ENCODE measurements at regions not wholly inside any gene's neighbourhood (a gene's known extent, or its start where the extent isn't known, plus 50 kb on each side); places are given as distances from the start of the nearest gene placed in this dataset.
"Not testable (repeated sequence)": the region's sequence is repeated elsewhere in the genome, so short reads cannot be mapped to it uniquely, and the experiment has no call there.

DNA sequence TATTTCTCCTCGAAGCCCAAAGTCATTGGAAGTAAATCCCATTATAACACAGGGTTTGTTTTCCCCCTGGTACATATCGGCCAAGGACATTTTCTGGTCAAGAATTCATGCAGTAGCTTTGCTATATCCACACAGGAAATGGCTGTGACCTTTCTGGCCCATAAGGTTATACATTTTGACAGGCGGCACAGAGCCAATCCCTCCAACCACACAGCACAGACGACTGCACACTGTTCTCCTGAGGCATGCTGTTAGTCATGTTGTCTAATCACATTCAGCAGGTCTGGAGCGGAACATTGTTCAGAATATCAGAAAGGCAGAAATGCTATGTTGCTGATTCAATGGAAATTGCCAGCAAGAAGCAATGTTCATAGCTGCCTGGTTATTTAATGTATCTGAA, 742.3 kb upstream of the SLC8A1 start:
- no peak for DNase-seq

DNA sequence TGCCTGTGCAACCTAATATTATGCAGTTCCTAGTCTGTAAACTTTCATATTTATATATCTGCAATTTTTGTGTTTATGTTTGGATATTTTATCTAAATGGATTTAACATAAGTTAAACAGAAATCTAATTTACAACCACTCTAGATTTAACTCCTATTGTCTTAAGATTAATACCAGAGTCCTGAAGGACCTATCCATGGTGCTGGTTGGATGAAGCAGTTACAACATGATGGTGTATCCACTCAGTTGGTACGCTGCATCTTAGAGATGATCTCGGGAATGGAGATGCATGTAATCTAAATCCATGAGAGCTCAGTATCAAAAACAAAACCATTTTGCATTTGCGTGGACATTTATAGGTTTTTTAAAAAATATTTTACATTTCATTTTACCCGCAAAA, 745.9 kb upstream of the SLC8A1 start:
- no peak for DNase-seq

DNA sequence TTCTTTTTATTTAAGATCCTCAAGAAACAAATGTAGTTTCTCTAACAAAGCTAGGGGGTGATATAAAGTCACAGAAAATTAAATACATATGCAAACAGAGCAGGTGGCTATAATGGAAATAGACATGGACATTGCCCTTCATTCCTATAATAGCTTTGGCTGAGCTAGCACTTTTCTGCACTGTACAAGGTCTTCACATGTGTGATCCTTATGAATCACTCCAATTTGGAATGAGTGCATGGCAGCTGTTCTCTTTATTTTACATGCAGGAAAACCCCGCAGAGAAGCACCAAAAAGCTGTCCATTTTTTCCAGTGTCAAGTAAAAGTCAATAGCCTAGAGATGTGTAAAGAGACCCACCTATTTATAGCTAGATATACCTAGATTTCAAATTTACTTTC, 747.4 kb upstream of the SLC8A1 start:
- DNase-seq = no peak

DNA sequence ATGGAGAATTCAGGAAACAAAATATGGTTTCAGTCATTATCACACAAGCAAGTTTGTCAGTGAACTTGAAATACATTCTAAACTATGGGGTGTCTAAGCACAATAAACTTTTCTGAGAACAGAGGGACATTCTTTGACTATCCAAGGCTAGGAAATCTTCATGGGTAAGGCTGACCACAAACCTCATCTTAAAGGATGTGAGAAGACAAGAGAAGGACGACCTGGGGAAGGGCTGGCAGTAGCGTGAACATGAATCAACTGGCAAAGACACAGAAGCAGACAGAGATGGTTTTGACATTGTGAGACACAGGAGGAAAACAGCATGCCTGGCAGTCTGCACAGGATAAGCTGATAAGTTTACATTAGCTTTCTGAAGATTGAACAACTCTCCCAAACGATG, 752.4 kb upstream of the SLC8A1 start:
- no peak for DNase-seq

DNA sequence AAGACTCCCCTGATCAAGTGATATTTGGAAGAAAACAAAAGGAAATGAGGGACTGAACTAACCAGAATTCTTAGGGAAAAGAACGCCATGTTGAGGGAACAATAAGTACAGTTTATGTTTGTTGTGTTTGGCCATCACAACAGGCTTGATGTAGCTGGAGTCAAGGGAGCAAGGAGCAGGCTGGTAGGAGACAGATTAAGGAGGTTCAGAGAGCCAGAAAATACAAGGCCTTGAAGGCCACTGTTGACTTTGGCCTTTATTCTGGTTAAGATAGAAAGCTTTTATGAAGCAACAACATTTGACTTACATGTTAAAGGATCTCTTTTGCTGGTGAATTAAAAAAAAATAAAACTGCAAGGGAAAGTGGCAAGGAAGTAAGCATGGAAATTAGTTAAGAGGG, 754.1 kb upstream of the SLC8A1 start:
- no peak for DNase-seq

DNA sequence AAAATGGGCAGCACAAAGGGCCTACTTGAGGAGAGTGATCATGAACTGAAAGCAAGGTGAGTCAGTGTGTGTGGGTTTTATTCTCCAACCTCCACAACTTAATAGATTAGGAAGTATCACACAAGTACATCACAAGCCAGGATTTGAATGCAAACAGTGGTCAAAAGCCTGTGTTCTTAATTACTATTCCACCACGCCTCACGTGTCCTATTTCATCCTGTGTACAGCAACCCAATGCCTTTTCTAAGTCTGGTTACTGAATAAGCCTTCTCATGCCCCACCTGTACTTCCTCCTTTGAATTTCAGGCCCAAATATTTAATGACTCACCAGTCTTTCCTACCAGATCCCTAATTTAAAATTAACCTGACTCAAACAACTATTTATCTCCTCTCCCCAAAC, 755.7 kb upstream of the SLC8A1 start:
- no peak for DNase-seq

DNA sequence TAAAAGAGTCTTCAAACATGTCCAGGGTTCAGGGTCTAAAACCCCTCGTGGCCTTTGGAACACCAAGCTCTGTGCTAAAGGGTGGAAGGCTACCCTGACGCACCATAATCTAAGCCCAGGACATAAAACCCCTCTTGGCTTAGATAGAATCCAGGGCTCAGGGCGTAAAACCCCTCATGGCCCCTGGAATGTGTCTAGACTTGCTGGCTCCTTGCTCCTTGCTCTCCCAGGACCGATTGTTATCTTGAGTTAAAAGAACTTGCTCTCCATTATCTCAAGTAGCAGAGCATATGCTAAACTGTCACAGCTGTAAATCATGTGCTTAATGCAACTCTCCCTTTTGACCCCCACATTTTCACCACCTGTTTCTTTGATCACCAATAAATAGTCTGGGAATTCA, 758.1 kb upstream of the SLC8A1 start:
- not testable (repeated sequence) for DNase-seq

DNA sequence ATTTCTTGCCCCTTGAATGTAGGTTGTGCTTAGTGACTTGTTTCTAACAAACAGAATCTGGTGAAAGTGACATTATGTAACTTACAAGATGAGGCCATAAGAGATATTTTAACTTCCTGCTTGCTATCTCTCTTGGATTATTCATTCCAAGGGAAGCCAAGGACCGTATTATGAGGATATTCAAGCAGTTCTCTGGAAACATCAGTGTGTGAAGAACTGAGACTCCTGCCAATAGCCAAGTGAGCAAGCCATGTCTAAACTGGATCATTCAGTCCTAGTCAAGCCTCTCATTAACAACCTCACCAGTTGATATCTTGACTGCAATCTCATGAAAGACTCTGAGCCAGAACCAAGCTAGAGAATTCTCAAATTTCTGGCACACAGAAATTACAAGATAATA, 765.1 kb upstream of the SLC8A1 start:
- no peak for DNase-seq

DNA sequence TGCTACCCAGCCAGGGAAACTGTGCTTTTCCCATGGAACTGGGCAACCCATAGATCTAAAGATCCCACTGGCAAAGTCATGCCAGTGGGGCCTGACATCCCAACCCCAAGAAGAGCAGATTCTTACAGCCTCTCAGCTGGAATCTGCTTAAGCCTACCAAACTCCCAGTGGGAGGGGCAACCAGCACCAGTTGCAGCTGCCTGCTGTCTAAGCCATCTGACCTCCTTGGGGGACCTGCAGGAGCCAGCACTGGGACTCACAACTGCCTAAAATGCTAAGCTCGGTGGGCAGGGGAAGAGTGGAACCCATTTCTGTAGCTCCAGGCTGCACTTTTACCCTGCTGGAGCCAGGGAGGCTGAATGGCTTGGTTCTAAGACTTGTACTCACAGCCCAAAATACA, 770.7 kb upstream of the SLC8A1 start:
- no peak for DNase-seq

DNA sequence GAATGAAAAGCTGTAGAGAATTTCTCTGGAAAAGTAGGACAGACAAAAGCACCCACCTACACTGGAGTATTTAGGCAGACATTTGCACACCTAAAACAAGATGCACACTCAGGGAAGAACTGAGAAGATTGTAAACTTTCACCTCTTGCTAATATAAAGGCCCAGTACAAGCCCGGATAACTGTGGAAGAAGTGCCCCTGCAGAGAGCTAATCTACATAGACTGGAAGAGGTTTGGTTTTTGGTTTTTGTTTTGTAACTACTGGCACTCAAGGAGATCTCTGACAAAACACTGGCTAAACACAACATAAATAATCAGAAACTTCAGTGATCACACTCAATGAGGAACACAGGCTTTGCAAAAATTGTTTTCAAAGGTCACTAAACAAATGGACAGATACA, 782.2 kb upstream of the SLC8A1 start:
- DNase-seq = no peak

DNA sequence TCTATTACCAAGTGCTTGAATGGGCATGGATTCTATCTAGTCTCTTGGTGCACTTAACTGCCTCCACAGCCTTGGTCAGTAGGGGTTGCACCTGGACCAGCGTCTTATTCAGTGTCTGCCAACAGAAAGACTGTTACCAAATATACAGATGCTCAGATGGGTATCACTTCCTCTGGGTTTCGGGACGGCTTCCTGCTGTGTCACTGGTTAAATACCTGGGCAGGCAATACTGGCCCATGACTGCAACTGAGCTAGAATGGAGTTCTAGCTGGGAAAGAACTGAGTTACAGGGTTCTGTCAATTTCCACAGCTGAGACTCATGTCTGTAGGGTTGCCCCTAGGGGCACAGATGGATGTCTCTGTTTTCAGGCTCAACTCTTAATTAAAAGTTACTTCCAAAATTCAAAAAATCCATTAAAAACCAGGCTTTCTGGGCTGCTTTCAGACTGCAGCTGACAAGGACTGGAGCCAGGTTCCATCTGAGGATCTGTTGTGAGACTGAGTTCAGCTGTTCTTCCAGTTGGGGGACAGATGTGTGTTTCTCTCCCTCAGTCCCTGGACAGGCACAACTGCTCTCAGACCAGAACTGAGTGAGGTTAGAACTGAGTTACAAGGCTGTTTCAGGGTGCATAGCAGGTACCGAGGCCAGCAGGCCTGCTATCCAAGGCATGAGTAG, 789.6 kb upstream of the SLC8A1 start:
- no peak for DNase-seq

DNA sequence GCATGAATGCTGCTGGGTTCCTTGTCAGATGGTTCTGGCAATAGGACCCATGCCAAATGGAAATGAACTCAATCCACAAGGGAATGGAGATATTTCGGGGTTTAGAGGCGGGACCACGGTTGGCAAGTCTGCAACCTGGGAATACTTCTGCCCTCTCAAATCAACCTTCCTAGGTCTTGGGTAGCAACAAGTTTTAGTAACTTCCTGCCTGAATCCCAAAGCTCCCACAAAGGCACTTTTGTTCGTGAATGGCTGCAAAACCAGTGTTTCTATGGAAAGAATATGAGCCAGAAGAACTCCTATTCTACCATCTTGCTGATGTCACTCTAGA, 790.1 kb upstream of the SLC8A1 start:
- no peak for DNase-seq

DNA sequence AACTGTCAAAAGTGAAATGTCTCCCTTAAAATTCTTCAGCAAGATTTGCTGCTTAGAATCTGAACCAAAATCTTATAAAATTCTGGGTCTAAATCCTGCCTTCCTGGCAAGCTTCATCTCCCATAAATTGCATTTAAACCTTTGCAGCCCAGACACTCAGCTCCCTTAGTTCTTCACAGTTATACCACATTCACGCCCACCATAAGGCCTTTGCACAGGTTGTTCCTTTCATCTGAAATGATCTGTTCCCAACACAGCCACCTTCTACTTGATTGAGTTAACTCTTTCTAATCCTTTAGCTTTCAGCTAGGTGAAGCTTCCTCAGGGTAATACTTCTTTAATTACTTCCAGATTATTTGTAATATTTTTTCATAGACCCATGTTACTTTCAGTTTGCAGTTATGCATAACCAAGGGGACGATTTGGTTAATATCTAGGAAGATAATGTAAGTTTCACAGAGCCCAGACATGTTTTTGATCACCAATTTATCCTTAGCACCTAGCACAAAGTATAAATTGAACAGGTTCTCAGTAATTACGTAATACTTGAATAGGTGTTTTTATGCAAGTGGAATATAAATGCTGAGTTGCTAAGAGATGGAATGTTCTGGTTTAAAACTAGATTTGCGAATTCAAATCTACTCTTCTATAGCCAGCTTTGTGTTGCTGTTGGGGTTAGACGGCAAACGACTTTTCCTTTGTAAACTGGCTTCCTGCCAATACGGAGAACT, 779.7 kb upstream of the PKDCC start:
- DNase-seq = no peak

DNA sequence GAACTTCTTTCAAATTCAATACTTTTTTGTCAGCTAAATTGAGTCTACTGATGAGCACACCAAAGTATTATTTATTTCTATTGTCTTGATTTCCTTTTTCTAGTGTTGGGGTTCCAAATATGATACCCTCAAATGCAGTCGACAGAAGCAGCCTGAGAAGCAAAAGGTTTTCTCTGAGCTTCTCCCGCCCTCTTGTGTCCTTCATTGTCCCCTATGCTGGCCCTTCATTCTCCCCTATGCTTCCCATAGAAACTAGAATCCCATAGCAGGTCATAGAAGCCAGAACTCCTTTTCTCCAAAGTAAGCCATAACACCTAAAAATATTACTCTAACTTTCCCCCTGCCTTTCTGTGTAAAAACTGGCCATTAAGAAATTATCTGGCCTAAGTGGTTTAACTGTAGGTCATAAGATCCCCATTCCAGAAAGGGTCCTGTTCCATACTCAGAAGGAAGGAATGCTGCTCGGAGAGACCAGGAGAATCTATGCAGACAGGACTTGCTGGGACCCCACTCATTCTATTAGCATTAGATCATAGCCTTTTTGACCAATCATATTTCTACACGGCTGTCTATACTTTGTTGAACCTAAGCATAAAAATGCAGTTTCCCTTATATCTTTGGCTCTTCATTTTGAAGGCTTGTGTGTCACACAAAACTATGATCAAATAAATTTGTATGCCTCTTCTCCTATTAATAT, 764.6 kb upstream of the PKDCC start:
- no peak for DNase-seq

DNA sequence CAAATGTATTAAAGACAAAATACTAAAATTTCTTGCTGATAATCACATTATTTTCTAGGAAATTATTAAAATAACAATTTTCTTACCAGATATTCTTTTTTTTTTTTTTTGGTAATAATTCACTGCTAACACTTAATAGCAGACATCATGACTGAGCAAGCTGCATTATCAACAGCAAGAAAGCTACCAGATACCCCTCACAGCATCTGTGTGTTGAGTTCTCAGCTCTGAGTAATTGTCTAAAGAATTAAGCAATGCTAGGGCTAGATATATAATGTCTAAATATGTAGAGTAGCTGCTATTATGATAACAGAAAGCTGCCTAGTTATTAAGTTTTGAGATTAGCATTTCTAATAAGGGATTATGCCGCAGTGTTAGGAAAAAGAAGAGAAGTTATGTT, 754.3 kb upstream of the PKDCC start:
- DNase-seq = no peak

DNA sequence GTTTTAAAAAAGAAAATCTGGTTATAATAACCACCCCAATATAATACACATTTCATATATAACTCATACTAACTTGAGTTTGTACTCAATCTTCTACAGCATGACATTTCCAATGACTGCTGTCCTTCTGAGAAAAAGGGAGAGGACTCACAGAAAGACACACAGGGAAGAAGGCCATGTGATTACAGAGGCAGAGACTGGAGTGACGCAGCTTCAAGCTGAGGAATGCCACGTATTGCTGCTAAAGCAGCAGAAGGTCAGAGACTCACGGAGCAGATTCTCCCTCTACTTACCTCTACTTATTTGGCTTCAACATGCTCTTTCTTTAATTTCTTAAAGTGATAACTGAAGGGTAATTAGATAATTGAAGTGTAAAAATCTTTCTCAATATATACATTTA, 753.5 kb upstream of the PKDCC start:
- DNase-seq = no peak

DNA sequence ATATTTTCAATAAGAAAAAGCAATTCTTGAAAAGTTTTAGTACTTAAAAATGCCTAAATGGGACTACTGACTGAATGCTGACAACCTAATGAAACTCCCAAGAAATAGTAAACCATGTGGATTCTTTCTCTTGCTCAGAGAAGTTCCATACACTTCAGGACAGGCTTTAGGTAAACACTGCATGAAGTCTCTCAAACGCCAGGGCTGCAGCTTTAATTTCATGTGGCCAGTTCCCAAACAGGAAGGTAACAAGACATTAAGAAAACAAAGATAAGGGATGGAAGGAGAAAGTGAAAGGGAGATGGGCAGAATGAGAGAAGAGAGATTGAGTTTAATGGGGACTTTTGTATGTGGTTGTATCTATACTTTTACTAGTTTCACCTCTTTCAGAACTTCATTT, 734.7 kb upstream of the PKDCC start:
- no peak for DNase-seq

DNA sequence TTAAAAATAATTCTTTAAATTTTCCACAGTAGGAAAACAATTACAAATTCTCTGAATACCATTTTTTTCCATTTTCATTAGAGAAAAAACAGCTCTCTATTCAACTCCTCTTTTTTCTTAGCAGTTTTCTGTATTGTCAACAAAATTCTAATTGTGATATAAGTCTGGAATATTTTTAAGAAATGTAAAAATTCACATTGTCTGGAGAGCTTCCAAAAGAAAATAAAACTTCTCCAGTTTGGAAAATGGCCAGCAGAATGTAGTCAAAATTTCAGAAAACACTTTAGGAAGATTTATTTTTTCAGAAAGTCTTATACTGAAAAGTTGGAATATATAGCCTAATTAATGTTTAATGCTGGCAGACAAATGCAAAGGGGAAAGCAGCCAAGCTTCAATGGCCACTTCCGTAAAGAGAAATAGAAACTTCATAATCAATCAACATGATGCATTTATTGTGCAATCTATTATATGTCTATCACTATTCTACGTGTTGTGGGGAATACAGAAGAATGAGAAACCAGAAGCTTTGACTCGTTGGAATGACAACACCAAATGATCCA, 733.2 kb upstream of the PKDCC start:
- no peak for DNase-seq

DNA sequence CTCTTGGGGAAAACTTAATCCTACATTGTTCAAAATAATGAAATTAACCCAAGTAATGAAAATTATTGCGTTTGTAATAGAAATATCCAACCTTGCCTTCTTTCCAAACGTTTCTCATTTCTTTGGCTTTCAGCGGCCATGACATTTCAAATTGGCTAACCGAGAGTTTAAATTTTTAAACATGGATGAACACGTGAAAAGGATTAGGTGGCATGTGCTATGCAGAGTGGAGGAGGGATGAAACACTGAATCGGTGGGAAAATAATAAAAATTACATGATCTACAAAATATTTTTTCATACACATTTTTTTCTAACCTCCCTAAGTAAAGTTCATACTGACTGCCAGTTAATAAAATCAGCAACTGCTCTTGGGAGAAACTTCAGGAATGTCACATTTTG, 728.4 kb upstream of the PKDCC start:
- no peak for DNase-seq

DNA sequence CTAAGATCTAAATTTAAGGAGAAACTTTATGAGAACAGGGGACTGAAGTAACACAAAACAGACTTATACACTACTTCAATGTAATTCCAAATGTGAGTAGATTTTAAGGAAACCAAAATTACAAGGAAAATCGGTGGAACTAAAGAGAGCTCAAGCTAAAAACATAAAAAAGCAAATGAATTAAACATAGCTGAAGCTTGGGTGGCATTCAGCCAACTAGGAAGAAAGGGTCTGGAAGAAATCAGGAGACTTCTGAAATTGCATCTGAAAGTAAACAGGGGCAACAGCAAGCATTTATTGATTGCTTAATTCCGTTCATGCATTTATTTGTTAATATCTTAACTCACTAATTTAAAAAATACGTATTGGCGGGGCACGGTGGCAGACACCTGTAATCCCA, 727.3 kb upstream of the PKDCC start:
- DNase-seq = no peak

DNA sequence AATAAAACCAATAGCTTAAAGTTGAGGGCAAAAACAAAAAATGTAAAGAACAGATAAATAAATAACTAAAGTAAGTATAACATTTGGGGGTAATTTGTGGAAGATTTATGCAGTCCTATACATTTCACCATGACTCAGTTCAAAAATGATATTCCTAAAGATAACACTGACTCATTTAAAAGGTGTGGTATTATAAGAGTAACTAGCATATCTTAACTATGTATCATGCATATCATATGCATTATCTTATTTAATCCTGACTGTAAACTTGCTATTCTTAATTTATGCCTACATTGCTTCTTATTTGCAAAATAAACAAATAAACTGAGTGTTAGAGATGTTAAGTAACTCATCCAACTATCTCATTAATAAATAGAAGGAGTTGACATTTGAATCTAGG, 726.5 kb upstream of the PKDCC start:
- DNase-seq = no peak

DNA sequence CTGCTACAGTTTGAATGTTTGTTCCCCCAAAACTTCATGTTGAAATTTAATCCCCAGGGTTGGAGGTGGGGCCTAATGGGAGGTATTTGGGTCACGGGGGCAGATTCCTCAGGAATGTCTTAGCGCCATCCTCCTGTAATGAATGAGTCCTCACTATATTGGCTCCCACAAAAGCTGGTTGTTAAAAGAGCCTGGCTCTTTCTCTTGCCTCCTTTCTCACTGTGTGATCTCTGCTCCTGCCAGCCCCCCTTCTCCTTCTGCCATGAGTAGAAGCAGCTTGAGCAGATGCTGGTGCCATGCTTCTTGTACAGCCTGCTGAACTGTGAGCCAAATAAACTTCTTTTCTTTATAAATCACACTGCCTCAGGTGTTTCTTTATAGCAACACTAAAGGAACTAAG, 721.0 kb upstream of the PKDCC start:
- no peak for DNase-seq

DNA sequence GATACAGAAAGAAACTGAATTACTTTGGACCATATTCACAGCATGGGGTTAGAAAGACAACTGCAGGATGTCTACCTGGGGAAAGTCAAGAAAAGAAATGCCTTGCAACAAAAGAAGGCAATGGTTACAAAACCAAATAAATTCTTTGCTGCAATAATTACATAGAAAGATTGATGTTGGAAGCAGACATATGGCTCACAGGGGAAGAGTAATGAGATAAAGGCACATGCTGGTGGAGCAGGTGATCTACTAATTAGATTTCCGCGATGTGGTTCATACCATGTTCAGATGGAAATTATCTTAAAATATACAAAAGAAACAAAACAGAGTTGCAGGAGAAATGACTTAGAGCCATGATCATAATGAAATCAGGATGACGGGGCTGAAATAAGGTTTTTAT, 718.8 kb upstream of the PKDCC start:
- DNase-seq = no peak

DNA sequence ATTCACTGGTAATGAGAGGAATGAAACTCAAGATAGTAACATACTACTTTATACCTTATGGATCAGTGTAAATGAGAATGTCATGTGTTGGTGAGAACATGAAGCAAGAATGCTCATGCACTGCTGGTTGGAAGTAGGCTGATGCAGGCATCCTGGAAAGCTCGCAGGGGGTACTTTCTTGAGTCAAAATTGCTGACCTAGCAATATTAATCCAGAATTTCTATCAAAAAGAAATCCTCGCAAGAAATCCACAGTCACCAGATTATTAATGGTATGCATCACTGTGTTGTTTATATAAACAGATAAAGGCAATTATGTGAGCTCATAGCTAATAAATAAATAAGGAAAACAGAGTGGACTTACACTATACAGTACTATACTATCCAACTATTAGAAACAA, 713.7 kb upstream of the PKDCC start:
- no peak for DNase-seq

All from NCI-H2029 treated with DMSO at 0.1 percent for 48 hours (cell line).